Amygdala (tissue), 56 donors: ENCODE measurements at regions not wholly inside any gene's neighbourhood (a gene's known extent, or its start where the extent isn't known, plus 50 kb on each side); places are given as distances from the start of the nearest gene placed in this dataset.
"Not testable (repeated sequence)": the region's sequence is repeated elsewhere in the genome, so short reads cannot be mapped to it uniquely, and the experiment has no call there.

ENCODE experiments used
- DNase-seq, 56 donors: peaks; one replicate each; lab custom pipeline; 2025; lab: John Stamatoyannopoulos, UW

DNA sequence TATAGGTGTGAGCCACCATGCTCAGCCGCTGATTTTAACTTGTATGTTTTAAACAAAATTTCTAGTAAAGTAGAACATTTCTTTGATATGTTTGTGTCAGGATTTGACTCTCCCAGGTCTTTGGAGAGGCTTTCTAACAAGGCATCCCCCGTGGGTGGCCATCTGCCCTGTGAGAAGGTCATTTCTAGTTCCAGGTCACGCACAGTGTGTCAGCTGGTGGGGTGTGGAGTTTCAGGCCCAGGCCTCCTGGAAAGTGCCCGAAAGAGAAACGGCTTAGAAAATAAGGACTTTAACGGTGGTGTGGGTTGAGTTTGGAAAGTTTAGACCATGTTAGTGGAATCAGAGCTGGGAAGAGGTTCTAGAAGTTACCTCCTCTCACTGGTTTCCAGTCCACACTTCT is 61.0 kb downstream of the SPDYE17 start:
- not testable (repeated sequence) for DNase-seq

GRCh38 chr7:76969892-76970291 is 62.3 kb downstream of the SPDYE17 start:
- not testable (repeated sequence) for DNase-seq

GRCh38 chr7:76965731-76966548 is 66.2 kb downstream of the SPDYE17 start:
- DNase-seq: not testable (repeated sequence)

DNA sequence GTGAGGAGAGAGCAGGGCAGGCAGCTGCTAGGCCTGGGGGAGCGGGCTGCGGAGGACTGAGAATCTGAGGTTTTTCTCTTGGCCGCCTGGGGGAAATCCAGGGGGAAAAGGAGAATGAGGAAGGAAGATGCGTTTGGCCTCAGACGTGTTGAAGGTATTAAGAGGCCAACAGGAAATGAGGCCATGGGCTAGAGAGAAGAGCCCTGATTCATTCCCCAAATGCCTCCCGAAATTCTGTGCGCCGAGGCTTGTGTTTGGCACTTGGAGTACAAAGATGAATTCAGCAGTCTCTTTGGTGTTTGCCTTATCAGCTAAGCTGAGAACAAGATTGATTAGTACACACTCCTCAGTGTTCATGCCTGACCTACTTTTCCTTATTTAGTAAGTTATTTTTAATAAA is 68.1 kb downstream of the SPDYE17 start:
- not testable (repeated sequence) for DNase-seq

- DNase-seq: not testable (repeated sequence)
Measured at GRCh38 chr7:76963061-76963460, 69.1 kb downstream of the SPDYE17 start.

- DNase-seq: not testable (repeated sequence)
Measured at GRCh38 chr7:76960400-76960986, 71.7 kb downstream of the SPDYE17 start.

DNA sequence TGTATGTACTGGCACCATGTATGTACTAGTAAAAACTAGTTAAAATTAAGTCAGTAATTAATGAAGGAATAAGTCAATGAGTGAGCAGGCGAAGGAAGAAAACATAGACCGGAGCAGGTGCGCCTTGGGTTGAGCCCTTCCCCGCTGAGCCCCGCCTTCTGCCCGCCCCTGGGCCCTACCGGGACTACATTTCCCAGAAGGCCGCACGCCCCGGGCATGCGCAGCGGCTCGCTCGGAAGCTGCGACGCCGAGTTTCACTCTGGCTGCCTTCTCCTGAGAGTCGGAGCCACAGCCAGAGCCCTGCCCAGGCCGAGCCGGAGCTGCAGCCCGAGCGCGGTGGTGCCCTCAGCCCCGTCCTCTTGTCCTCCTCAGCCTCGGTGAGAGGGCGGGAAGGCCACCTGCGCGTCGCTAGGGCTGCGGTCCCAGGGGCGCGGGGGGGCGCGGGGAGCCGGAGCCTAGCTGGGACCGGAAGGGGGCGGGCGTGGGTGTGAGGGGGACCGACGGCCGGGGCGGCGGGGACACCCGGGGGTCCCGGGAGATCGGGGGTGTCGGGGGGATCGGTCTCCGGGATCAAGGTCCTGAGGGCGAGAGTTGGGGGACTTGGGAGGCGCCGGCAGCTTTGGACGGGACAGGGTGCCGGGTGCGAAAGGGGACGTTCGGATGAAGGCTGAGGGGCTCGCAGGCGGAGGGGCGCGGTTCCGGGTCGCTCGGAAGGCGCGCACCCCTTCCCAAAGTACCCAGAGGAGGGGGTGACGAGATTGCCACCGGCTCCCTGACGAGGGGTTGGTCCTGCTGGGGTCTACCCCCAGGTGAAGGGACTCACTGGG is 72.4 kb downstream of the SPDYE17 start:
- DNase-seq: not testable (repeated sequence)

- DNase-seq: not testable (repeated sequence)
Measured at GRCh38 chr7:76956531-76956930, 75.6 kb downstream of the SPDYE17 start.

DNA sequence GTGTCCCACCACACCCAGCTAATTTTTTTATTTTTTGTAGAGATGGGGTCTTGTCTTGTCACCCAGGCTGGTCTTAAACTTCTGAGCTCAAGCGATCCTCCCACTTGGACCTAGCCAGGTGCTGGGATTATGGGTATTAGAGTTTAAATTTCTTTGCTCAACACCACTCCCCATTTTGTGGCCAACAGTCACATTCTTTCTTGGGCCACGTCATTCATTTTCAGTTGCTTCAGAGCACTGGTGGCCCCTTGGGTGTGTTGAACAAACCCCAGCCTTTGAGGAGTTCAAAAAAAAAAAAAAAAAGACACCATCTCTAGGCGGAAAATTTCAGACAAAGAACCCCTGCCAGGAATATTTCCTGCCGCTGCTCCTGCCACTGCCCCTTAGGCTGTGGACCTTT is 77.0 kb downstream of the SPDYE17 start:
- not testable (repeated sequence) for DNase-seq

DNA sequence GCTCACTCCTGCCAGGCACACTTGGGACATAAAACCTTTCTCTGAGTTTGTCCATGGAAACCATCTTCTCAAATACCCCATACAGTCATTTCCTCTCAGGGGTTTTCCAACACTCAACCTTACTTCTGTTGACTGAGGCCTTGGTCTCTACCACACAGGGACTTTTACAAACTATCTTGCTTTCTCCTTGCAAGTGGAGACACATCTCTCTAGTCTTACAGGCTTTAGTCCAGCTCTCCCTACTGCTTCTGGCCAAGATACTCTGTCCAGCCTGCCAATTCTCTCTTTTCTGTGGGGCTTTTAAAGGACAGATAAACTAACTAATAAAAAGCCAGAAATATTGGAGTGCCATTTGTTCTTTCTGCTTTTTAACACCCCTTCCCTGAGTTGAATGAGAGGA is 87.6 kb downstream of the SPDYE17 start:
- DNase-seq: not testable (repeated sequence)

DNA sequence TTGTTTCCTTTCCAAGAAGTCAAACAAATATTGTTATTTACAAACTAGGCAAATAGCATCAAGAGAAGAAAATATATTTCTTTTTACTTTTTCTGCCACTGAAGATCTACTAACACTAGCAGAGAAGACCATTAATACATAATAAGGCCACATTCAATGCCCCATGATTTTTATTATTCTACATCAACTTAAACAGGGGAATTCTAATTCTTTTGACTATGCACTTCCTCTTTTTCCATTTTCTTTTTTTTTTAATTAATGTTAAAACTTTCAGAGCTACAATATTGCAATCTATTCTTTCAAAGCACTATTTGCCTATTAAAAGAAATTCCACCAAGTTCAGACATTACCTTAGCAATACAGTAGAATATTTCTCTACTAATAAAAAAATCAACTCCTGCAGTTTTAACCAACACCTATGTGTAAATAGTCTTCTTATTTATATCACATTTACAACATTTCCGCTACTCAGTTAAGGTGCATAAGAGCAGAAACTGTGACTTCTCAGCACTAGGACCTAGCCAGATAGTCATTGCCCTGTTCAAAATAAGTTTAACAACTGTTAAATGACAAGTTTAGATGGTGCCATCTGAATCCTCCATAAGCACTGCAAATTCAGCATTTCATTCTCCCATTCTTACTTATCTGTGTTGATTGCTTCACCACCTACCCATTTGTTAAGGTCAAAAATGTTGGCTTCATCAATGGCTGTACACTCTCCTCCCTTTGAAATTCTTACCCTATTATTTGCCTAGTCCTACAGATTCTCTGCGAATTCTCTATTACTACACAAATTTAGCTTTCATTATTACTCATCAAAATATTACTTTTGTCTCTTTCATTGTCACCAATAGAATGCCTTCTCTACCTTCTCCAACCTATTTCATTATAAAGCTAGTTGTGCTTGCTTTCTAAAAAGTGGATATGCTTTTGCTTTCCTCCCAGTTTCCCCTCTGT is 90.1 kb downstream of the SPDYE17 start:
- DNase-seq: not testable (repeated sequence)

DNA sequence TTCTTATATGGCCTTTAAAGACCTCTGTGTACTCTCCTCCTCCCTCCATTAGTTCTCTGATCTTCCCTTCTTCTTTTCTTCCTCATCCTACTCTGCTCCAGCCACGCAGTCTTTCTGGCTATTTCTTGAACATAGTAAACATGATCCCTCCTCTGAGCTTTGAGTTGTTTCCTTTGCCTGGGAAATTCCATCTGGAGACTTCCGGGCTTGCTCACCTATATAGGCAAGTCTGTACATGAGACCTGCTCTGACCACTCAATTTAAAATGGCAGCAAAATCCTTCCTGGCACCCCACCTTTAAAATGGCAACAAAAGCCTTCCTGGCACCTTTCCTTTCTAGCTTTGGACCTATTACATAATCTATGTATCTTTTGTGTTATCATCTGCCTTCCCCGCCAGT is 94.4 kb downstream of the SPDYE17 start:
- DNase-seq: not testable (repeated sequence)

DNA sequence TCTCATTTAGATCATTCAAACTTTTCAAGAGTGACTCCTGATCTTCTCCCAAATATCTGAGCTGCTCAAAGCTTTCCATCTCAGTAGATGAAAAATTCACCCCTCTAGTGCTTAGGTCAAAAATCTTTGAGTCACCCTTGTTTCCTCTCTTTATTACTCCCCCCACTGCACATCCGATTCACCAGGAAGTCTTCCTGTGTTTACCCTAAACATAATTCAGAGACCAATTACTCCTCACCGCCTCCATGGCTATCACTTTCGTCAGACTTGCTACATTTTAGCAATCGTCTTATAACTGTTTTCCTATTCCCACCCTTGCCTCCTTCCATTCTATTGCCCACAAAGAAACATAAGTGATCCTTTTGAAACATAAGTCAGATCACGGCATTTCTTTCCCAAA is 94.8 kb downstream of the SPDYE17 start:
- DNase-seq: not testable (repeated sequence)

DNA sequence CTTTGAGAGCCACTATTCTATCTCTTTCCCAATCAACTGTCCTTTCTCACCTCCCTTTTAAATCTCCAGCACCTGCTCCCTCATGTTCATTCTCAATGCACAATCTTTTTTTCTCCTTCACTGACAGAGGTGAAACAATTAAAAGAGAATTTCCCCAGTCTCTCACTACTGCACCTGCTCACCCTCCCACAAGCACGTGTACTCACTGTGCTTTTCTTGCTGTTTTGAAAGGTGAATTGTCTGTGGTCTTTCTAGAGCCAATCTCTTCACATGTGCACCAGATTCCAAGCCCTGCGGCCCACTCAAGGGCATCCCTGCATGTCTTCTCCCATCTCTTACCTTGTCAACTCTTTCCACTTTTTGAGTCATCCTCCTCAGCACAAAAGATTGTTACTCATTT is 95.8 kb downstream of the SPDYE17 start:
- DNase-seq: not testable (repeated sequence)

DNA sequence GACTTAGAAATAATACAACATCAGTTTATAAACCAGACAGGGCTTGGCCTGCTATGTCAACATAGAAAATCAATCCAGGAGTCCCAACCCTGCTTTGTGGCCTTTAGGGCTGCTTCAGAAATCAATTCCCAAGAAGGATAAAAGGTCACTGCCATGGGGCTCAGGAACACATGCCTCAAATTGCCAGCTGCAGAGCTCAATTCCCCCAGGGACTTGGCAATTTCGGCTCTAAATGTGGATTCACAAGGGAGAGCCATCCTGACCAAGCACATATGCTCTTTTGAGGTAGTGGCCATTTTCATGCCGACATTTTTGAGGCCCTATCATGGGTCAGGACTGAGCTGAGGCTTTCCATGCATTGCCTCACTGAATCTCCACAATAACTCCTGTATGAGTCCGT is 97.5 kb downstream of the SPDYE17 start:
- DNase-seq: not testable (repeated sequence)

DNA sequence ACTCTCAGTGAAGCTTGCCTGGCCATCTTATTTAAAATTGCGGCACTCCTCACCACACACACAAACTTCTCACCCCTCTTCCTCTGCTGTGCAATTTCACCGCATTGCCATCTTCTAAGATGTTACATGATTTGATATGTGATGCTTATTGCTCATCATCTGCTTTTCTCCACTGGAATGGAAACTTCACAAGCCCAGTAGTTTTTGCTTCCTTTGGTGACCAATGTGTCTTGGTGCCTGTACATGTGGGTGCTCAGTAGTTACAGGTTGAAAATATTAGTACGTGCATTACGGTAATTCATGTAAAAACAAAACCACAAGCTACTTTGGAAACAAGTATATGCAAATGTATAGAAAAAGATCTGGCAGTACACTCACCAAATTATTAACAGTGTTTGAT is 99.2 kb downstream of the SPDYE17 start:
- DNase-seq: not testable (repeated sequence)

DNA sequence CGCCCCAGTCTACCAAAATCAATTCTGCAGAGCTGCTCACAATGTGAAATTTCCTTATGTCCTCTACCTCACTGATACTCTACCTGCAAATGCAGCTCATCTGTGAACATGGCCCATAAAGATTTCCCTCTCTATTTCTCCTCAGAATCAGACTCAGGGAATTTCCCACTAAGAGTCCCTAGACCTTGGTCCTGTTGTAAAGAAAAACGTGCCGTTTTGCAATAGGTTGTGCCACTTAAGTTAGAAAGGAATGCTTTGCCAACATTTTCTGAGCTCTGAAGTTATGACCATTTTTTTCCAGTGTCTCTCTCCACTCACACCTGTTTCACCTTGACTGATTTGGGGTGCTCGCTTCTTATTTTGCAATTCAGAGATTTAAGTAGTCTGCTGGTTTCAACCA is 100.7 kb downstream of the SPDYE17 start:
- not testable (repeated sequence) for DNase-seq

DNA sequence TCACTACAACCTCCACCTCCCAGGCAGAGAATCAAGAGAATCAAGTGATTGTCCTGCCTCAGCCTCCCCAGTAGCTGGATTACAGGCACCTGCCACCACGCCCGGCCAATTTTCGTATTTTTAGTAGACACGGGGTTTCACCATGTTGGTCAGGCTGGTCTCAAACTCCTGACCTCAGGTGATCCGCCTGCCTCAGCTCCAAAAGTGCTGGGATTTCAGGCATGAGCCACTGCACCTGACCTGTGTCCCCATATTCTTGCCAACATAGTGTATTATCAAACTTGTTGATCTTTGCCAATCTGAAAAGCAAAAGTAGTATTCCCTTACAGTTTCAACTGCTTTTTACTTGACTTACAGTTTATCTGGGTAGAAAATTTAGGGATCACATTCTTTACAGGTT is 101.7 kb downstream of the SPDYE17 start:
- DNase-seq: not testable (repeated sequence)

DNA sequence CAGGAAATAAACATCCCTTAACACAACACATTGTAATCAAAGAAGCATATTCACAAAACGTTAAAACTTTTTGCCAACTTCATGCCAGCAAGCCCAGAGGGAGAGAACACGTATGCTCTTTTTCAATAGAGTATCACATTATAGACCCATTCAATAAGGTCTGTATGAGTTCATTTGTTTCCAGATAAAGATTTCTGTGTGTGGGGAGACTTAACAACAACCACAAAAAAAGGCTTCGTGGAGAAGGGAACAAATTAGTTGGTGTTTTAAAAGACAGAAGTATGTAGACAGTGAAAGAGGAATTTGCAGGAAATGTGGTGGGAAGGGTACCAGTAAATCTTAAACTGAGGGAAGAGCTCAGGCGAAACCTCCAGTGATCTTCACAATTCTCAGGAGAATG is 103.4 kb downstream of the SPDYE17 start:
- not testable (repeated sequence) for DNase-seq
